Esophagus (tissue), 2 donors: ENCODE measurements at regions not wholly inside any gene's neighbourhood (a gene's known extent, or its start where the extent isn't known, plus 50 kb on each side); places are given as distances from the start of the nearest gene placed in this dataset.
"Not testable (repeated sequence)": the region's sequence is repeated elsewhere in the genome, so short reads cannot be mapped to it uniquely, and the experiment has no call there.

ENCODE experiments used
- H3K27ac ChIP-seq, 2 donors: one replicate each; pipeline ENCODE4 v1.5.1; 2013; ENCODE audit warnings: low read depth in 2 of 2, mild to moderate bottlenecking in 2 of 2, inconsistent platforms in 1 of 2, low read length in 1 of 2, moderate library complexity in 1 of 2
- H3K27me3 ChIP-seq, 2 donors: one replicate each; pipeline ENCODE4 v1.6.1; 2013; ENCODE audit warnings: low read length in 2 of 2, control low read depth in 1 of 2, mild to moderate bottlenecking in 1 of 2; ENCODE audit not compliant: insufficient read depth in 2 of 2, control insufficient read depth in 1 of 2
- H3K36me3 ChIP-seq, 2 donors: one replicate each; pipeline ENCODE4 v1.6.1; 2013; ENCODE audit warnings: low read length in 1 of 2; ENCODE audit not compliant: control insufficient read depth in 2 of 2, insufficient read depth in 2 of 2
- H3K4me1 ChIP-seq, 2 donors: one replicate each; pipeline ENCODE4 v1.6.1; 2013; ENCODE audit warnings: low read length in 1 of 2; ENCODE audit not compliant: control insufficient read depth in 2 of 2, insufficient read depth in 2 of 2
- H3K4me3 ChIP-seq, 2 donors: one replicate each; pipeline ENCODE4 v1.5.1; 2013; ENCODE audit warnings: low read length in 2 of 2, mild to moderate bottlenecking in 2 of 2, low read depth in 1 of 2, moderate library complexity in 1 of 2
- H3K9me3 ChIP-seq, 2 donors: one replicate each; pipeline ENCODE4 v1.6.1; 2013; ENCODE audit warnings: mild to moderate bottlenecking in 2 of 2, low read depth in 1 of 2, low read length in 1 of 2, moderate library complexity in 1 of 2; ENCODE audit not compliant: control insufficient read depth in 2 of 2, insufficient read depth in 1 of 2
- WGBS, 2 donors: extraction: QIAGEN DNeasy Blood & Tissue Kit; methylation state at CpG; one replicate each; pipeline ENCODE4 v1.1.7; 2013; 5-methylcytosine and 5-hydroxymethylcytosine counted together
- donor health status: healthy with polysubstance abuse.
- donor health status: Bipolar disorder and iron deficiency.

- no peaks in the 10 kb centered on the region for H3K9me3 ChIP-seq
Observed at GRCh38 chr7:65809259-65809981, 63.5 kb upstream of the VKORC1L1 start.

GRCh38 chr7:65809982-65810288 is 62.9 kb upstream of the VKORC1L1 start:
- Histone ChIP-seq H3K36me3 (peaks cover 0 to 3% of the 10 kb centered on the region in 2 donors), H3K4me1 (no peaks in the 10 kb centered on the region), H3K27ac (no peak overlapping the region), H3K9me3 (no peaks in the 10 kb centered on the region), H3K4me3 (no peak overlapping the region), H3K27me3 (no peaks in the 10 kb centered on the region)
- WGBS, 2 donors, result 75 to 81% methylated on average over 3 of the region's 3 CpGs

More at GRCh38 chr7:65809259-65809981, 63.5 kb upstream of the VKORC1L1 start:
- 71 to 80% methylated on average over 6 of the region's 6 CpGs for WGBS, 2 donors
- Histone ChIP-seq H3K4me3 (no peak overlapping the region), H3K27me3 (no peaks in the 10 kb centered on the region), H3K36me3 (peaks cover 0 to 3% of the 10 kb centered on the region in 2 donors), H3K27ac (no peak overlapping the region), H3K4me1 (no peaks in the 10 kb centered on the region)

GRCh38 chr7:65812281-65812680 is 60.6 kb upstream of the VKORC1L1 start:
- Histone ChIP-seq H3K36me3 (peaks cover 0 to 3% of the 10 kb centered on the region in 2 donors), H3K27me3 (no peaks in the 10 kb centered on the region), H3K4me1 (no peaks in the 10 kb centered on the region), H3K27ac (no peak overlapping the region), H3K4me3 (no peak overlapping the region), H3K9me3 (no peaks in the 10 kb centered on the region)
- WGBS, 2 donors, result 86 to 89% methylated on average over 5 of the region's 5 CpGs

- WGBS, 2 donors, result 63 to 74% methylated on average over 3 of the region's 3 CpGs
- not testable (repeated sequence) for H3K9me3 ChIP-seq, H3K36me3 ChIP-seq, H3K4me1 ChIP-seq, H3K4me3 ChIP-seq, H3K27me3 ChIP-seq, H3K27ac ChIP-seq
Observed at GRCh38 chr7:65814556-65815167, 58.2 kb upstream of the VKORC1L1 start.

GRCh38 chr7:65820287-65820950 is 52.5 kb upstream of the VKORC1L1 start:
- Histone ChIP-seq H3K27ac (no peak overlapping the region), H3K9me3 (no peaks in the 10 kb centered on the region), H3K36me3 (no peaks in the 10 kb centered on the region), H3K4me3 (no peak overlapping the region), H3K27me3 (no peaks in the 10 kb centered on the region), H3K4me1 (no peaks in the 10 kb centered on the region)
- WGBS, 2 donors, result 37 to 52% methylated on average over 4 of the region's 4 CpGs
